Stomach (tissue), 4 donors: ENCODE measurements at regions not wholly inside any gene's neighbourhood (a gene's known extent, or its start where the extent isn't known, plus 50 kb on each side); places are given as distances from the start of the nearest gene placed in this dataset.

Source experiments
- CTCF ChIP-seq, 7 experiments: fragments of 450-650 bp in 4 of 7; fragments of 200-600 bp in 3 of 7; sonication (generic) in 3 of 7; IDR thresholded peaks; one replicate each; pipeline ENCODE4 v1.5.1; 2016 to 2019; ENCODE audit warnings: antibody characterized with exemption in 7 of 7, control low read depth in 2 of 7, mild to moderate bottlenecking in 1 of 7
- POLR2A ChIP-seq, 4 donors: fragments of 450-650 bp; IDR thresholded peaks; one replicate each; pipeline ENCODE4 v1.6.1; 2016; ENCODE audit warnings: antibody characterized with exemption in 4 of 4, control low read depth in 2 of 4, mild to moderate bottlenecking in 1 of 4, moderate library complexity in 1 of 4
- POLR2AphosphoS5 ChIP-seq, 3 donors: sonication (generic); formaldehyde crosslinking; IDR thresholded peaks; one replicate each; pipeline ENCODE4 v1.6.1; 2016; ENCODE audit warnings: antibody characterized with exemption in 3 of 3

- TF ChIP-seq CTCF (IDR thresholded peaks at IDR 0.05) (no peak), POLR2AphosphoS5 (IDR thresholded peaks at IDR 0.05) (no peak), POLR2A (IDR thresholded peaks at IDR 0.05) (no peak)
Measured at GRCh38 chr1:88499671-88500070, 184.4 kb upstream of the PKN2 start.
